Skin of body (tissue), 1 donor: ENCODE measurements at regions not wholly inside any gene's neighbourhood (a gene's known extent, or its start where the extent isn't known, plus 50 kb on each side); places are given as distances from the start of the nearest gene placed in this dataset.
A peak's percentile ranks its signal among the peaks of the same experiment; 100 is the strongest.
"Not testable (repeated sequence)": the region's sequence is repeated elsewhere in the genome, so short reads cannot be mapped to it uniquely, and the experiment has no call there.

Experiments used
- DNase-seq: peaks from one replicate; lab custom pipeline; 2025; lab: John Stamatoyannopoulos, UW

GRCh38 chr2:72078773-72079172, 68.9 kb downstream of the CYP26B1 start:
- DNase-seq: no peak

- DNase-seq: no peak
These were observed 69.9 kb downstream of the CYP26B1 start for GRCh38 chr2:72077702-72078169.

- not testable (repeated sequence) for DNase-seq
These were observed 74.3 kb downstream of the CYP26B1 start for GRCh38 chr2:72073373-72073772.

GRCh38 chr2:72064197-72064596, 83.5 kb downstream of the CYP26B1 start:
- DNase-seq: not testable (repeated sequence)

GRCh38 chr2:72062336-72062735, 85.3 kb downstream of the CYP26B1 start:
- DNase-seq: no peak

GRCh38 chr2:72057308-72057707, 90.4 kb downstream of the CYP26B1 start:
- no peak for DNase-seq

- DNase-seq: peak; percentile 17
These were observed 95.6 kb downstream of the CYP26B1 start for GRCh38 chr2:72051971-72052505.

- DNase-seq: no peak
These were observed 96.5 kb downstream of the CYP26B1 start for GRCh38 chr2:72051204-72051603.

- DNase-seq: no peak
These were observed 96.9 kb downstream of the CYP26B1 start for GRCh38 chr2:72050734-72051133.

GRCh38 chr2:72048881-72049477, 98.7 kb downstream of the CYP26B1 start:
- no peak for DNase-seq

GRCh38 chr2:72043985-72044384, 103.7 kb downstream of the CYP26B1 start:
- no peak for DNase-seq

- DNase-seq: no peak
These were observed 106.0 kb downstream of the CYP26B1 start for GRCh38 chr2:72041638-72042111.

GRCh38 chr2:72040629-72041571, 106.8 kb downstream of the CYP26B1 start:
- DNase-seq: no peak

GRCh38 chr2:72038524-72038923, 109.1 kb downstream of the CYP26B1 start:
- DNase-seq: no peak

- no peak for DNase-seq
These were observed 110.4 kb downstream of the CYP26B1 start for GRCh38 chr2:72037261-72037666.

GRCh38 chr2:72036595-72036994, 111.1 kb downstream of the CYP26B1 start:
- no peak for DNase-seq

GRCh38 chr2:72036173-72036545, 111.5 kb downstream of the CYP26B1 start:
- DNase-seq: no peak

GRCh38 chr2:72035518-72036172, 112.0 kb downstream of the CYP26B1 start:
- no peak for DNase-seq

- DNase-seq: no peak
These were observed 113.1 kb downstream of the CYP26B1 start for GRCh38 chr2:72034353-72035095.

- no peak for DNase-seq
These were observed 114.0 kb downstream of the CYP26B1 start for GRCh38 chr2:72033636-72034035.

- DNase-seq: no peak
These were observed 115.1 kb downstream of the CYP26B1 start for GRCh38 chr2:72032481-72033041.
